MG63 (cell line): ENCODE measurements at regions not wholly inside any gene's neighbourhood (a gene's known extent, or its start where the extent isn't known, plus 50 kb on each side); places are given as distances from the start of the nearest gene placed in this dataset.
A peak's percentile ranks its signal among the peaks of the same experiment; 100 is the strongest.
"Not testable (repeated sequence)": the region's sequence is repeated elsewhere in the genome, so short reads cannot be mapped to it uniquely, and the experiment has no call there.

Source experiments
- DNase-seq: peaks from one replicate; pipeline ENCODE4 v3.0.0-alpha.2; 2020
- H3K27me3 ChIP-seq: fragments of 250-450 bp; sonication (Bioruptor Pico); 2 replicates; pipeline ENCODE4 v1.5.1; 2020; ENCODE audit warnings: mild to moderate bottlenecking, moderate library complexity
- H3K36me3 ChIP-seq: fragments of 250-450 bp; sonication (Bioruptor Pico); 2 replicates; pipeline ENCODE4 v1.5.1; 2020; ENCODE audit warnings: mild to moderate bottlenecking, moderate library complexity
- H3K4me3 ChIP-seq: fragments of 250-450 bp; sonication (Bioruptor Pico); 2 replicates; pipeline ENCODE4 v1.5.1; 2020; ENCODE audit warnings: mild to moderate bottlenecking, moderate library complexity
- H3K9me3 ChIP-seq: fragments of 250-450 bp; sonication (Bioruptor Pico); 2 replicates; pipeline ENCODE4 v1.5.1; 2020; ENCODE audit warnings: mild to moderate bottlenecking, moderate library complexity

GRCh38 chr18:63071701-63072141 lies 247.8 kb downstream of the BCL2 start:
- DNase-seq, result no peak
- Histone ChIP-seq H3K36me3 (no peaks in the 10 kb centered on the region), H3K4me3 (no peak overlapping the region), H3K27me3 (no peaks in the 10 kb centered on the region), H3K9me3 (no peaks in the 10 kb centered on the region)

DNA sequence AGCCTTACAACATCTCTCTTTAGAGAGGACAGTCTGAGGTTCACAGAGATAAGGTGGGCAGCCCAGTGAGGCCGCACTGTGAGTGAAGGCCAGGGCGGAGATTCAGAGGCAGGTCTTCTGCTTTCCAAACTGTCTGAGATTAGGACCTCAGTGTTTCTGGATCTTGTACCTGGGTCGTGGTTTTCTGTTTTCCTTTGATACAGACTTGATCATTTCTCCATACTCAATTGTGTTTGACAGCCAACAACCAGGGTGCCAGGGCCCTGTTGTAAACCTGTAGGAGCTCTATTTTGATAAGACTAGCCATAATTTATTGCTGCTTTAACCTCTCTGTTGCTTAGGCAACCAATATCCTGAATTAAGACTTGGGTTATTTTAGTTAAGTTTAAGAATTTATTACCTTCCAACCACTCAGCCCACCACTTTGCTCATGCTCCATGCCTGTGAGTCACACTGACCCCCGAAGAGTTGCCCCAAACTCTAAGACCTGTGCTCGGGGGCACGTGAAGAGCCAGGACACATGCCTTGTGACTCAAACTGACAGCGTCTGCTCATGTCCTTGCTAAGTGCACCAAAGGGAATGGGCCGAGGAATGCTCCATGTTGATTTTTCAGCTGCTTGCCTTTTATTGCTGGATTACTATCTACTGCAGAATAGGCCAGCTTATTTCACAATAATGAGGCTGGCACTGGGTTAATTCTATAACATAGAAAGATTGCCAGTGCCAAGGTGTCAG lies 248.6 kb downstream of the BCL2 start:
- no peak for DNase-seq
- no peaks in the 10 kb centered on the region for H3K9me3 ChIP-seq

DNA sequence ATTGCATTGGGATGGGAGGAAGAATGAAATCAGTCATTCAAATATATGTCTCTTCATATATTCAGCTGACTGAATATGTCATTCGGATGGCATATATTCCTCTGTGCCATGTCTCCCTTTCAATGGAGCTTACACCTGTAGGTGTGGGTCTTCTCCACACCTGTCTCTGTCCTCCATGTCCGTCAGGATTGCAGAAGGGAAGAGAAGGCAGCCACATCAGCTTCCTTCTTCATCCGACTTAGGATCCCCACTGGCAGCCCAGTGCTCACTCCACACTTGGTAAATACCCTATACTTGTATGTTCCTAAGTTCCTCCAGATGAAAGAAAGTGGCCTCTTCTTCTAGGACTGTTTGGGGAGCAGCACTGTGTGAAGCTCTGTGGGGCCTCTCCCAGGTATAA lies 250.1 kb downstream of the BCL2 start:
- DNase-seq, result no peak
- no peaks in the 10 kb centered on the region for H3K27me3 ChIP-seq
- no peaks in the 10 kb centered on the region for H3K36me3 ChIP-seq
- H3K4me3 ChIP-seq, result no peak overlapping the region
- H3K9me3 ChIP-seq, result no peaks in the 10 kb centered on the region

More for the DNA sequence above, 248.6 kb downstream of the BCL2 start:
- Histone ChIP-seq H3K4me3 (no peak overlapping the region), H3K27me3 (no peaks in the 10 kb centered on the region), H3K36me3 (no peaks in the 10 kb centered on the region)

DNA sequence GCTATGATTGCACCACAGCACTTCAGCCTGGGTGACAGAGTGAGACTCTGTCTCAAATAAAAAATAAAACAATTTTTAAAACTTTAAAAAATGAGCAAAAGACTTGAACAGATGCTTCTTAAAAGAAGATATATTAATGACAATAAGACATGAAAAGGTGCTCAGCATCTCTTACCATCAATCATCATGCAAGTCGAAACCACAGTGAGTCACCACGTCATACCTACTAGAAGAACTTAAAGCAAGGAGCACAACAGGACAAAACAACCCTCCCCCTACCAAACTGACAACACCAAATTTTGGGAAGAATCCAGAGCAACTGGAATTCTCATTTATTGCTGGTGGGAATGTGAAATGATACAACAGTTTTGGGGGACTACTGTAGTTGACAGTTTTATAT lies 251.6 kb downstream of the BCL2 start:
- Histone ChIP-seq H3K4me3 (no peak overlapping the region), H3K36me3 (no peaks in the 10 kb centered on the region), H3K27me3 (no peaks in the 10 kb centered on the region), H3K9me3 (no peaks in the 10 kb centered on the region)
- DNase-seq, result no peak

DNA sequence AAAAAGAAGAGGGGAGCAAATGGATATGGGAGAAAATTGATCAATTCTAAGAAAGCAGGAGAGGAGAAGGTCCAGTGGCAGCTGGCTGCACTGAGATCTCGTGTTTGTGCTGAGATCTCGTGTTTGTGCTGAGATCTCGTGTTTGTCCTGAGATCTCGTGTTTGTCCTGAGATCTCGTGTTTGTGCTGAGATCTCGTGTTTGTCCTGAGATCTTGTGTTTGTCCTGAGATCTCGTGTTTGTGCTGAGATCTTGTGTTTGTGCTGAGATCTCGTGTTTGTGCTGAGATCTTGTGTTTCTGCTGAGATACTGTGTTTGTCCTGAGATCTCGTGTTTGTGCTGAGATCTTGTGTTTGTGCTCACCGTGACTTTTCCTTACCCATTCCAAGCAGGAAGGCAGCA lies 254.4 kb downstream of the BCL2 start:
- Histone ChIP-seq H3K36me3 (no peaks in the 10 kb centered on the region), H3K4me3 (no peak overlapping the region), H3K27me3 (no peaks in the 10 kb centered on the region), H3K9me3 (no peaks in the 10 kb centered on the region)
- no peak for DNase-seq

GRCh38 chr18:63063171-63063570 lies 256.4 kb downstream of the BCL2 start:
- H3K36me3 ChIP-seq, result no peaks in the 10 kb centered on the region
- no peaks in the 10 kb centered on the region for H3K27me3 ChIP-seq
- no peak overlapping the region for H3K4me3 ChIP-seq
- no peaks in the 10 kb centered on the region for H3K9me3 ChIP-seq
- DNase-seq, result peak; percentile 54

DNA sequence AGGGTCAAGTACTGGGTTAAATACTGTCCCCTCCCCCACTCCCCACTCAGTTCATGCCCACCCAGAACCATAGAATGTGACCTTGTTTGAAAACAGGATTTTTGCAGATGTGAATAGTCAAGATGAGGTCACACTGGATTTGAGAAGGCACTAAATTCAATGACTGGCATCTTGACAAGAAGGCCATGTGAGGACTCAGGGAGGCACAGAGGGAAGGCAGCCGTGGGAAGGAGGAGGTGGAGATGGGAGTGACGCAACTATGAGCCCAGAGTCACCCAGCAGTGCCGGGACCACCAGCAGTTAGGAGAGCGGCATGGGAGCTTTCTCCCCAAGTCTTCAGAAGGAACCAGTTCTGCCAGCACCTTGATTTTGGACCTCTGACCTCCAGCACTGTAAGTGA lies 257.3 kb downstream of the BCL2 start:
- no peak overlapping the region for H3K4me3 ChIP-seq
- DNase-seq, result no peak
- no peaks in the 10 kb centered on the region for H3K27me3 ChIP-seq
- H3K9me3 ChIP-seq, result no peaks in the 10 kb centered on the region
- H3K36me3 ChIP-seq, result no peaks in the 10 kb centered on the region

DNA sequence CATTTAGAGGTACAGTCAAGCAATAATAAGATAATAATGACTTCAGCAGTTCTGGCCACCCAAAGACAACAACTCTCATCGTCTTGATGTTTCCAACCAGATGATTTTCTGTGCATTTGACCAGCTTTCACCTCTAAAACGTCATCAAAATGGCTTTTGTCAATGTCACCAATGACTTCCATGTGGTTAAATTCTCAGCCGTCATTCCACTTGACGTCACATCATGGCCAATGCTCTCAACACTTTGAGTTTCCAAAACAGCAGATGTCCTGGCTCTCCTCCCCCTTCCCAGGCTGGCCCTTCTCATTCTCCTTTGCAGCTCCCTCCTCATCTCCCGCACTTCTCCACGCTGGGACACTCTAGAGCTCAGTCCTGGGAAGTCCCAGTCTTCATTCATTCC lies 258.3 kb downstream of the BCL2 start:
- Histone ChIP-seq H3K4me3 (no peak overlapping the region), H3K27me3 (no peaks in the 10 kb centered on the region), H3K36me3 (no peaks in the 10 kb centered on the region), H3K9me3 (no peaks in the 10 kb centered on the region)
- DNase-seq, result no peak

GRCh38 chr18:63058521-63058920 lies 261.0 kb downstream of the BCL2 start:
- Histone ChIP-seq H3K36me3 (no peaks in the 10 kb centered on the region), H3K4me3 (no peak overlapping the region), H3K9me3 (no peaks in the 10 kb centered on the region), H3K27me3 (no peaks in the 10 kb centered on the region)
- no peak for DNase-seq

- H3K9me3 ChIP-seq, result no peaks in the 10 kb centered on the region
- H3K27me3 ChIP-seq, result no peaks in the 10 kb centered on the region
- DNase-seq, result no peak
- H3K4me3 ChIP-seq, result no peak overlapping the region
- H3K36me3 ChIP-seq, result no peaks in the 10 kb centered on the region
Observed at GRCh38 chr18:63057707-63058106, 261.9 kb downstream of the BCL2 start.

GRCh38 chr18:63054901-63055584 lies 264.5 kb downstream of the BCL2 start:
- no peaks in the 10 kb centered on the region for H3K9me3 ChIP-seq
- DNase-seq, result no peak
- H3K27me3 ChIP-seq, result no peaks in the 10 kb centered on the region
- H3K4me3 ChIP-seq, result no peak overlapping the region
- no peaks in the 10 kb centered on the region for H3K36me3 ChIP-seq

- Histone ChIP-seq H3K36me3 (no peaks in the 10 kb centered on the region), H3K4me3 (no peak overlapping the region), H3K9me3 (no peaks in the 10 kb centered on the region), H3K27me3 (no peaks in the 10 kb centered on the region; the same call in 1 of the 2 replicates)
- no peak for DNase-seq
Observed at GRCh38 chr18:63051928-63052327, 267.6 kb downstream of the BCL2 start.

GRCh38 chr18:63050667-63051395 lies 268.7 kb downstream of the BCL2 start:
- DNase-seq, H3K4me3 ChIP-seq, H3K27me3 ChIP-seq, H3K9me3 ChIP-seq, H3K36me3 ChIP-seq: not testable (repeated sequence)

GRCh38 chr18:63046375-63046774 lies 273.2 kb downstream of the BCL2 start:
- H3K9me3 ChIP-seq, result no peaks in the 10 kb centered on the region
- H3K27me3 ChIP-seq, result peaks cover 2% of the 10 kb centered on the region
- DNase-seq, result no peak
- H3K36me3 ChIP-seq, result no peaks in the 10 kb centered on the region
- H3K4me3 ChIP-seq, result no peak overlapping the region

DNA sequence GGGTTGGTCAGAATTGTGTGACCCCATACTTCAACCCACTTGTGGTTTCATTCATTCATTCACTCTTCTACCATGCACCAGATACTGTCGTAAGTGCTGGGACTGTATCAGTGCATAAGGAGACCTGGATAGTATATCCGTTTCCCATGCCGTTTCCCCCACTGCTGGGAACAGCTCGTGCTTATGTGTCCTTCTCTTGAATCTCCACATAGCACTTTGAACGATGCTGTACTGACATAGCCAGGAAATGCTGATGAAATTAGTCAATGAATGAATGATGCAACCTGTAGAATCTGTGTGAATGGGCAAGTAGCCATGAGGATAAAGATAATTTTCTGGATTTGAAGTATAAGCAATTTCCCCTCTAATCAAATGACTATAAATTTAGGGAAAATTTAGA lies 276.1 kb downstream of the BCL2 start:
- H3K4me3 ChIP-seq, result no peak overlapping the region
- peaks cover 4% of the 10 kb centered on the region for H3K27me3 ChIP-seq
- DNase-seq, result no peak
- H3K9me3 ChIP-seq, result no peaks in the 10 kb centered on the region
- H3K36me3 ChIP-seq, result no peaks in the 10 kb centered on the region

DNA sequence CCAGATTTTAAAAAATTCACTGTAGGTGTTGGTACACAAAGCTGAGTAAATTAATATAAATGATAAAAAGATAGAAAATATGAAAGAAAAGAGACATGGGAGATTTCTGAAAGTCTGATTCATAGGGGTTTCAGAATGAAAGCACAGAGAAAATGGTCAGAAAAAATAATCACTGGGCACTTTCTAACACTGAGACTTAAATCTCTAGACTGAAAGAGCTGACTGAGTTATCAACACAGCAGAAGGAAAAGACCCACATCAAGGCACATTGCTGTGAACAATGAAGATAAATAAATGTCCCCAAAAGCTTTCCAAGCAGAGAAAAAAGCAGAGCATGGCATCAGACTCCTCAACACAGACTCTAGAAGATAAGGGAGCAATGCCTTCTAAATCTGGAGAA lies 277.2 kb downstream of the BCL2 start:
- Histone ChIP-seq H3K27me3 (peaks cover 4% of the 10 kb centered on the region; the same call in 1 of the 2 replicates), H3K9me3 (no peaks in the 10 kb centered on the region), H3K4me3 (no peak overlapping the region), H3K36me3 (no peaks in the 10 kb centered on the region)
- DNase-seq, result no peak

- Histone ChIP-seq H3K4me3 (no peak overlapping the region), H3K36me3 (no peaks in the 10 kb centered on the region), H3K27me3 (peaks cover 4% of the 10 kb centered on the region; the same call in 1 of the 2 replicates), H3K9me3 (no peaks in the 10 kb centered on the region)
- no peak for DNase-seq
Observed at GRCh38 chr18:63040788-63041410, 278.7 kb downstream of the BCL2 start.
